GM12878 (cell line): ENCODE measurements at regions not wholly inside any gene's neighbourhood (a gene's known extent, or its start where the extent isn't known, plus 50 kb on each side); places are given as distances from the start of the nearest gene placed in this dataset. TPM values are rescaled to one million over a fixed set of nuclear protein-coding genes. Genes with fewer than 3 reads are reported as not detected.

Experiments
- ATAC-seq: fragments of 200-7000 bp; cut with Tn5 transposase; 3 replicates; pipeline ENCODE4 v1.9.1; 2020; ENCODE audit warnings: mild to moderate bottlenecking, moderate library complexity
- BruUV-seq: library from RNA; stranded (reverse); fragments of 400-500 nt; replicated peaks from 2 replicates; lab custom pipeline; 2021; lab: Mats Ljungman, UMichigan
- CTCF ChIA-PET: fragments of 300-600 bp; sonication (Branson Sonifier 250); formaldehyde crosslinking; extraction: SDS; loops from one replicate; lab custom pipeline; 2021; ENCODE audit warnings: inconsistent platforms; lab: Yijun Ruan, JAX
- POLR2A ChIA-PET: fragments of 350-600 bp; formaldehyde crosslinking; extraction: SDS; loops from one replicate; lab custom pipeline; 2021; ENCODE audit warnings: inconsistent platforms; lab: Charles Lee
- RAD21 ChIA-PET: fragments of 300-600 bp; sonication (Branson Sonifier 250); formaldehyde crosslinking; loops from one replicate; lab custom pipeline; 2023; ENCODE audit warnings: antibody characterized with exemption; ENCODE audit not compliant: unreplicated experiment; lab: Charles Lee
- SMC1A ChIA-PET: fragments of 300-600 bp; sonication (Branson Sonifier 250); formaldehyde crosslinking; loops from one replicate; lab custom pipeline; 2023; ENCODE audit not compliant: unreplicated experiment, uncharacterized antibody; lab: Charles Lee
- DNase-seq: peaks from one replicate; pipeline ENCODE4 v3.0.0-alpha.2; 2011; ENCODE audit warnings: low read depth, low spot score
- FAIRE-seq: peaks from 3 replicates; lab custom pipeline; 2011; peaks lifted over from hg19 to GRCh38; lab: Jason Lieb, UNC
- H2AFZ ChIP-seq: 2 replicates; pipeline ENCODE4 v1.6.0; 2011; ENCODE audit warnings: low read depth, low read length, control low read depth; ENCODE audit not compliant: control insufficient read depth
- H3K27ac ChIP-seq: 2 replicates; pipeline ENCODE4 v1.5.1; 2011; ENCODE audit warnings: control low read depth; ENCODE audit not compliant: control insufficient read depth, insufficient read depth
- H3K27me3 ChIP-seq, 2 experiments: replicated peaks in 1 of 2; 2 replicates each; pipeline versions ENCODE4 v1.6.0 to v1.6.1; 2011; ENCODE audit warnings: low read length in 1 of 2; ENCODE audit not compliant: control insufficient read depth in 2 of 2, insufficient read depth in 2 of 2
- H3K36me3 ChIP-seq, 2 experiments: 2 replicates each; pipeline ENCODE4 v1.5.1; 2011; ENCODE audit warnings: low read length in 1 of 2; ENCODE audit not compliant: control insufficient read depth in 2 of 2, insufficient read depth in 2 of 2
- H3K4me1 ChIP-seq: 2 replicates; pipeline ENCODE4 v1.6.1; 2011; ENCODE audit warnings: mild to moderate bottlenecking, low read length, moderate library complexity, mixed read lengths; ENCODE audit not compliant: control insufficient read depth, insufficient read depth
- H3K4me2 ChIP-seq: 2 replicates; pipeline ENCODE4 v1.6.0; 2011; ENCODE audit warnings: control low read depth; ENCODE audit not compliant: control insufficient read depth, insufficient read depth
- H3K4me3 ChIP-seq: fragments of 200-600 bp; sonication (generic); 2 replicates; pipeline ENCODE4 v1.5.1; 2016
- H3K79me2 ChIP-seq: 2 replicates; pipeline ENCODE4 v1.6.0; 2011; ENCODE audit warnings: low read length; ENCODE audit not compliant: control insufficient read depth, insufficient read depth
- H3K9ac ChIP-seq: 2 replicates; pipeline ENCODE4 v1.8.0; 2011; ENCODE audit warnings: low read length, control low read depth, mixed read lengths; ENCODE audit not compliant: control insufficient read depth, insufficient read depth
- H3K9me3 ChIP-seq: replicated peaks from 3 replicates; pipeline ENCODE4 v1.5.1; 2011; ENCODE audit warnings: mild to moderate bottlenecking, low read length; ENCODE audit not compliant: control insufficient read depth, insufficient read depth
- H4K20me1 ChIP-seq: 2 replicates; pipeline ENCODE4 v1.6.0; 2011; ENCODE audit not compliant: control insufficient read depth, insufficient read depth
- ASH2L ChIP-seq: fragments of 300-600, 200-600 bp; sonication (generic); IDR thresholded peaks from 2 replicates; pipeline ENCODE4 v1.6.1; 2017; ENCODE audit warnings: low read depth, mild to moderate bottlenecking, borderline replicate concordance
- CBX3 ChIP-seq: fragments of 200-600 bp; sonication (generic); IDR thresholded peaks from 2 replicates; pipeline ENCODE4 v1.6.1; 2016; ENCODE audit warnings: low read depth, borderline replicate concordance
- JUND ChIP-seq: IDR thresholded peaks from 2 replicates; pipeline ENCODE4 v1.6.1; 2012; ENCODE audit warnings: low read depth, mild to moderate bottlenecking, low read length, improper control_type of control experiment, moderate library complexity
- NFYB ChIP-seq: IDR thresholded peaks from 2 replicates; pipeline ENCODE4 v1.6.1; 2011; ENCODE audit warnings: low read depth, mild to moderate bottlenecking, low read length, improper control_type of control experiment, moderate library complexity; ENCODE audit not compliant: insufficient read depth
- NR2C2 ChIP-seq: IDR thresholded peaks from 2 replicates; pipeline ENCODE4 v1.6.1; 2011; ENCODE audit warnings: borderline replicate concordance, low read depth; ENCODE audit not compliant: control insufficient read depth, insufficient read length
- WGBS: methylation state at CpG from one replicate; pipeline ENCODE4 v1.1.6; 2016; ENCODE audit warnings: low lambda C conversion rate; ENCODE audit not compliant: insufficient replicate concordance, insufficient coverage; ENCODE audit errors: missing lambda C conversion rate; 5-methylcytosine and 5-hydroxymethylcytosine counted together
- in situ Hi-C: fragments of 300-500 bp; cut with MboI; formaldehyde crosslinking; loops from 9 replicates; pipeline ENCODE4 v1.14.3; 2018; ENCODE audit warnings: mixed read lengths
- intact Hi-C: fragments of 100-400 bp; cut with micrococcal nuclease; formaldehyde crosslinking; loops from one replicate; pipeline ENCODE4 v1.14.2; 2022; ENCODE audit not compliant: unreplicated experiment
- small RNA-seq: library from RNA; depleted of rRNA; stranded (forward); fragments of <200 nt; gene quantifications from one replicate; pipeline ENCODE3, GENCODE V24; 2014
- TF ChIP-seq, protein P1 (sequence below): IDR thresholded peaks from 2 replicates; pipeline ENCODE4 v1.6.1; 2011; ENCODE audit warnings: borderline replicate concordance, low read depth, mild to moderate bottlenecking, moderate library complexity, mixed read lengths, low read length; ENCODE audit not compliant: insufficient read depth; ENCODE audit errors: extremely low read length
- TF ChIP-seq, protein P2 (sequence below): fragments of 450-650 bp; IDR thresholded peaks from 2 replicates; pipeline ENCODE4 v1.6.1; 2017; ENCODE audit warnings: antibody characterized with exemption, mild to moderate bottlenecking, moderate library complexity

DNA sequence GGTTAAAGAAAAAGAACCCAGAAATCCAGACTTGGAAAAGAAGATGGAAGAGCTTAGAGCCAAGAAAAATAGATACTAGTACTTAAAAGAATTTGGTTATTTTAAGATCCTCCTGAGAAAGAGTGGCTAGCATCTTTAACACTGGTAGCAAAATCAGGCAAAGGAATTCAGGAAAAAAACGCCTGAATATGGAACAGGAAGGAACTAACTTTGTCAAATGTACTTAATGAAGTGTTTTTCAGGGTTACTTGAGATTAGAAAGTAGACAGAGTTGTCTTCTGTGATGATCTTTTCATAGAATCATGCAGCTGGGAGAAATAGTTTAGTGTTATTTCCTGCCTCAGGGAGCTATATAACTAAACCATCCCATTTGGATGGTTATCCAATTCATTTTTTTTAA, 50.8 kb upstream of the SASH1 start:
- POLR2A ChIA-PET: no interaction called here
- 4% methylated on average over 1 of the region's 1 CpG for WGBS
- Histone ChIP-seq H3K4me1 (no peaks in the 10 kb centered on the region), H3K9me3 (no peaks in the 10 kb centered on the region), H3K4me3 (no peak overlapping the region), H4K20me1 (no peaks in the 10 kb centered on the region), H3K27ac (no peak overlapping the region), H3K4me2 (no peak overlapping the region), H2AFZ (no peak overlapping the region), H3K27me3 (peaks cover 0 to 2% of the 10 kb centered on the region in 2 experiments; a peak in 2 of 4 replicates), H3K36me3 (no peaks in the 10 kb centered on the region), H3K79me2 (no peaks in the 10 kb centered on the region), H3K9ac (no peak overlapping the region)
- intact Hi-C loops (no loop called here), in situ Hi-C loops (no loop called here)
- RAD21 ChIA-PET: no interaction called here
- no peak for ATAC-seq
- no peak for FAIRE-seq
- TF ChIP-seq, protein P1, sequence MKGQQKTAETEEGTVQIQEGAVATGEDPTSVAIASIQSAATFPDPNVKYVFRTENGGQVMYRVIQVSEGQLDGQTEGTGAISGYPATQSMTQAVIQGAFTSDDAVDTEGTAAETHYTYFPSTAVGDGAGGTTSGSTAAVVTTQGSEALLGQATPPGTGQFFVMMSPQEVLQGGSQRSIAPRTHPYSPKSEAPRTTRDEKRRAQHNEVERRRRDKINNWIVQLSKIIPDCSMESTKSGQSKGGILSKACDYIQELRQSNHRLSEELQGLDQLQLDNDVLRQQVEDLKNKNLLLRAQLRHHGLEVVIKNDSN: no peak
- TF ChIP-seq ASH2L (no peak), CBX3 (no peak), JUND (no peak), NR2C2 (no peak), NFYB (no peak)
- TF ChIP-seq, protein P2, sequence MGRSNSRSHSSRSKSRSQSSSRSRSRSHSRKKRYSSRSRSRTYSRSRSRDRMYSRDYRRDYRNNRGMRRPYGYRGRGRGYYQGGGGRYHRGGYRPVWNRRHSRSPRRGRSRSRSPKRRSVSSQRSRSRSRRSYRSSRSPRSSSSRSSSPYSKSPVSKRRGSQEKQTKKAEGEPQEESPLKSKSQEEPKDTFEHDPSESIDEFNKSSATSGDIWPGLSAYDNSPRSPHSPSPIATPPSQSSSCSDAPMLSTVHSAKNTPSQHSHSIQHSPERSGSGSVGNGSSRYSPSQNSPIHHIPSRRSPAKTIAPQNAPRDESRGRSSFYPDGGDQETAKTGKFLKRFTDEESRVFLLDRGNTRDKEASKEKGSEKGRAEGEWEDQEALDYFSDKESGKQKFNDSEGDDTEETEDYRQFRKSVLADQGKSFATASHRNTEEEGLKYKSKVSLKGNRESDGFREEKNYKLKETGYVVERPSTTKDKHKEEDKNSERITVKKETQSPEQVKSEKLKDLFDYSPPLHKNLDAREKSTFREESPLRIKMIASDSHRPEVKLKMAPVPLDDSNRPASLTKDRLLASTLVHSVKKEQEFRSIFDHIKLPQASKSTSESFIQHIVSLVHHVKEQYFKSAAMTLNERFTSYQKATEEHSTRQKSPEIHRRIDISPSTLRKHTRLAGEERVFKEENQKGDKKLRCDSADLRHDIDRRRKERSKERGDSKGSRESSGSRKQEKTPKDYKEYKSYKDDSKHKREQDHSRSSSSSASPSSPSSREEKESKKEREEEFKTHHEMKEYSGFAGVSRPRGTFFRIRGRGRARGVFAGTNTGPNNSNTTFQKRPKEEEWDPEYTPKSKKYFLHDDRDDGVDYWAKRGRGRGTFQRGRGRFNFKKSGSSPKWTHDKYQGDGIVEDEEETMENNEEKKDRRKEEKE: no peak
- BruUV-seq: no TSS peak
- CTCF ChIA-PET: no interaction called here
- SMC1A ChIA-PET: no interaction called here
- no peak for DNase-seq

Small RNA genes in the stretch of these regions (small RNA-seq; reads per million reads assigned to genes)
- not detected for gene RNU6-1222P
